ENCODE measurements at regions not wholly inside any gene's neighbourhood (a gene's known extent, or its start where the extent isn't known, plus 50 kb on each side); places are given as distances from the start of the nearest gene placed in this dataset.

DNA sequence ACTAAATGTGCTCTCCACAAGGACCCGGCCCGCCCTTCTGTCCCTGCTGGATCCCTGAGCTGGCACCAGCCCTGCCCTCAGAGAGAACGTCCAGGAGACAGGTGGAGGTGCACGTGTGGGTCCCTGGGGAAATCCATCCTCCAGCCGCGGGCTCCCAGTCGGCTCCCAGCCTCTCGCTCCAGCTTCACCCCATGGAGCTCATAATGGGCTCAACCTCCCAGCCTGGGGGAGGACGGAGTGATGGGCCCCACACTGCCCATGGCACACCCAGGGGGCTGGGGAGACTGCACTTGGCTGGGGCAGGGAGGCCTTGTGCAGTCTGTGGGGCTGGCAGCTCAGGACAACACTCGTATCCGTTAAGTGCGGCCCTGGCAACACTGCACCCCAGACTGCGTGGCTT, 250.5 kb downstream of the TMEM121 start:
- no peak for DNase-seq (ENCODE audit: low read depth)

DNA sequence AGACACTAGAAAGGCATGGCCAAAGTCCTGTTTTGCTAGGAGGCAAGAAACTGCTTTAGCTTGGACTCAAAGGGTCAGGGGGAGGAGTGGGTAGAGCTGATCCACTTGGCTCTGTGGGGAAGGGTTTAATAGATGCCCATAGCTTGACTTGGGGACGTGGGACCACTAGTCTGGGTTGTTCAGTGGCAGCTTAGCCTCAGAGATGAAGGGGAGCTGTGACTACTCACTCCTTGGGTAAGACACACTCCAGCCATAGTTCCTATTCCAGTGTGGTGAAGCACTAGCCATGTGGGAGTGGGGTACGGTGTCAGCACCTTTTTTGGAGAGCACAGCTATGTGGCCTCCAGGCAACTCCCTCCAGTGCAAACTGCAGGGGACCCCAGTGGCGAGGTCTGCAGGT, 257.3 kb downstream of the TMEM121 start:
- no peak for DNase-seq (ENCODE audit: low read depth)

DNA sequence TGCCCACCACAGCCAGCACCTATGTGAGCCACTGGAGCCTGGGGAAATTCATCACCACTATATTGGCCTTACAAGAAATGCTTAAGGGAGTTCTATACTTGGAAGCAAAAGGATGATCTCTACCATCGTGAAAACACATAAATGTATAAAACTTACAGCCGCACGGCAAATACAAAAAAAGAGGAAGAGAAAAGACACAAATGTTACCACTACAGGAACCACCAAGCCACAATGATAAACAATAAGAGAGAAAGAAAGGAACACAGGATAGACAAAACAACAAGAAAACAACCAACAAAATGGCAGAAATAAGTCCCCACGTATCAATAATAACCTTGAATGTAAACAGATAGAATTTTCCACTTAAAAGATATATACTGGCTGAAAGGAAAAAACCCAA, 267.5 kb downstream of the TMEM121 start:
- no peak for DNase-seq (ENCODE audit: low read depth)

DNA sequence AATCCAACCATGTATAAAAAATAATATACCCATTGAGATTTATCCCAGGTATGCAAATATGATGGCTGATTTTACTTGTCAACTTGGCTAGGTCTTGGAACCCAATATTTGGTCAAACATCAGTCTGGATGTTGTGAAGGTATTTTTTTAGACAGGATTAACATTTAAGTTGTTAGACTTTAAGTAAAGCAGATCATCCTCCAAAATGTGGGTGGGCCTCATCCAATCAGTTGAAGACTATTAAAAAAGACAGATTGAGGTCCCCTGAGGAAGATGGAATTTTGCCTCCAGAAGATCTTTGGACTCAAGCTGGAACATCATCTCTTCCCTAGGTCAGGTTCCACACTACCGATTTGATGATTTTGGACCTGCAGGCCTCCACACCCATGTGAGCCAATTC, 271.2 kb downstream of the TMEM121 start:
- DNase-seq (ENCODE audit: low read depth) = no peak

DNA sequence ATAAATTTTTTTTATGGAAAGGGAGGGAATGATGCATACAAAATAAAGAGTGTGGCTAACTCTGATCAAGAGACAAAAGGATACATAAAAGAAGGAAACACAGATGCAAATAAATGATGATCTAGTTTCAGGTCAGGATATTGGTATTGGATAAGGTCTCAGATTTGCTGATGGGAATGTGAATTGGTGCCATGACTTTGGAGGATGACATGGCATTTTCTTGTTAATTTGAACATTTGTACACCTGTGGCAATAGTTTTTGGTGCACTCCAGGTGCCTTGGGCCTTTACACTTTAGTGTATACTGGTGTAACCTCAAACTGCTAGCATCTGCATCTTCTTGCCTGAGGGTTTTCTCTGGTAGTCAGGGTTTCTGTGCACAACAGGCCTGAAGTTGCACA, 279.3 kb downstream of the TMEM121 start:
- no peak for DNase-seq (ENCODE audit: low read depth)

DNA sequence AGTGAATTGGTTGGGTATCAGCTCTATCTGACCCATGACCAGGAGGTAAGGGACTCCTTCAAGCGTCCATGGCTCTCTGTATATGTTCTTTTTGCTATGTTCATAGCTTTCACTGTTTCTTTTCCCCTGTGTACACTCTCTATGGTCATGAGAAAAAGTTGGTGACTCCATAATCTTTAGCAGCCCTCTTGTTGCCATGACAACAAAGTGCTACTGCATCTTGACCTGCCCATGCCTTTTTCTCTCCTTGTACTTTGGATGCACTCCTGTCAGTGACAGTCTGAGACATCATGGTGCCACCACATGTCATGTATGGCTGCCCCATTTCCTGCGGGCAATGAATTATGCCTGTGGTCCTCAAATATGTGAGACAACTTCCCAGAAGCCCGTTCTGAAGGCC, 280.2 kb downstream of the TMEM121 start:
- no peak for DNase-seq (ENCODE audit: low read depth)

DNA sequence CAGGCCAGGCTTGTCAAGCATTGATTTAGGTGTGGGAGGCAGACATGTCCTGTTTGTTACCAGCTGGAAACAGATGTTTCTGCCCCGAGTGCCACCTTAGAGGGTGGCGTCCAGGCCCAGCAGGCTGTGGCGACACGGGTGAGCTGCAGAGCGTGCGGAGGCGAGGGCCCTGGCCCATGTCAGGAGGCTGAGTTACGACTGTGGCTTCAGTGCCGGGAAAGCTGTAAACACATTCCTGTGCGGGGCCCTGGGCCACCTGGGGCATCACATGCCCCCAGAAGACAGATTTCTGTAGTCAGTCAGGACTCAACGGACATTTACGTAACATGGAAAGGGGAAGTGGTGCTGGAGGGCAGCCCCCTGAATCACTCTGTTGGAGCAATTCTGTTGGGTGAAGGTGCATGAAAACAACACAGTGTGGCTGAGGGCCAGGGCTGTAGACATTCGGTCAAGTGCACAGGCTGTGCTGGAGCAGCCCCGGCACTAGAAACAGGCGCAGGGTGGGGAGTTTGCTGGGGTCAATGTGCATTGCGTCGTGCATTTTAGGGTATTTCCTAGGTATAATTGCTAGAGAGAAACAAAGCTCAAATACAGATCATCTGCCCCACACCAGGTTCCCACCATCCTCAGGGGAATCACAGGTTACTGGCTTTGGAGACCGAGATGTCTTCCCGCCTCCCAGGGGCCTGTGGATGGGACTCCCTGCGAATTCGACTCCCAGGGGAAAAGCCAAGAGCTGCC, 291.8 kb downstream of the TMEM121 start:
- no peak for DNase-seq (ENCODE audit: low read depth)

DNA sequence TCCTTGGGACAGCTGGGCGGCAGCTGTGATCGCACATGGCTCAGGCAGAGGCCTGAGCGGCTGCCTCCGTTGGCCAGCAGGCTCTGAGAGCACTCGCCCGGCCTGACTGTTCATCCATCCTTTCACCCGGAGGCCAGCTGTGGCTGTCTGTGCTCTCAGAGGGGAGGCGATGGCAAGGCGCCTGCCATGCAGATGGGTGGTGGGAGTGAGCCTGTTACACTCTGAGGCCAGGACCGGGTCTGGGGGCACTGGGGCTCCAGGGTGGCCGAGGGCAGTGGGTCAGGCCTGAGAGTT, 292.3 kb downstream of the TMEM121 start:
- no peak for DNase-seq (ENCODE audit: low read depth)

DNA sequence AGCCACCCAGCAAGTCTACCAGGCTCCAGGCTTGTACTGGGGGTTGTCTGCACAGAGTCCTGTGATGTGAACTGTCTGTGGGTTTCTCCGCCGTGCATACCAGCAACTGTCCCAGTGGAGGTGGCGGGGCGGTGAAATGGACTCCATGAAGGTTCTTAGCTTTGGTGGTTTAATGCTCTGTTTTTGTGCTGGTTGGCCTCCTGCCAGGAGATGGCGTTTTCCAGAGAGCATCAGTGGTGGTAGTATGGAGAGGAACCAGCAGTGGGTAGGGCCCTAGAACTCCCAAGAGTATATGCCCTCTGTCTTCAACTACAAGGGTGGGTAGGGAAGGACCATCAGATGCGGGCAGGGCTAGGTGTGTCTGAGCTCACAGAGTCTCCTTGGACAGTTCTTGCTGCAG, 303.8 kb downstream of the TMEM121 start:
- no peak for DNase-seq (ENCODE audit: low read depth)

DNA sequence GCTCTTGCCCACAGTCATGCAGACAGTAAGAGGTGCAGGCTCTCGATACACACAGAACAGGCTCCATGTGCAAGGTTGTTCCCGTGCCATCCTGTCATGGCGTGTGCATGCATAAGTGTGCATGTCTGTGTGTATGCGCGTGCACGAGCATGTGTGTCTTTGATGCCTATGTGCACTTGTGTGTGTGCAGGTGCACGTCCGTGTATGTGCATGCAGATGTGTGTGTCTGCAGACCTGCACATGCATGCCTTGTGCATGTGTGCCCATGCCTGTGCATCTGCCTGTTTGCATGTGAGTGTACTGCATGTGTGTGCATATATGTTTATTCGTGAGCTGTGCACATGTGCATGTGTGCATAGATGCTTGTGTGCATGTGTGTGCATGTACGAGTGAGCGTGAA, 309.8 kb downstream of the TMEM121 start:
- DNase-seq (ENCODE audit: low read depth) = no peak

DNA sequence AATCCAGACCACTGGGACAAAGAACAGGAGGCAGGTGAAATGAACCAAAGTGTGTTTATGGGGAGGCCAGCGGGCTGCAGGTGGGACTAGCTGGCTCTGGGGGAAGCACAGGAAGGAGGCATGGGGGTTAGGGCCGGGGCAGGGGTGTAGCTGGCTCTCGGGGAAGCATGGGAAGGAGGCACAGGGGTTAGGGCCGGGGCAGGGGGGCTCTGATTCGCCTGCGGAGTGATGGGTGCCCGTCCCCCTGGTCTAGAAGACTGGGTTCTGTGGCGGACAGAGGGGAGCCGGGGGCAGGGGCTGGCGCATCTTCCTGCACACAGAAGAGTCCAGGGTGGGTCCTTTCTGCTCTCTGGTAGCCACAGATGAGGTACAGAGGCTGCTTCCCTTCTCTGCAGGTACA, 310.3 kb downstream of the TMEM121 start:
- no peak for DNase-seq (ENCODE audit: low read depth)

DNA sequence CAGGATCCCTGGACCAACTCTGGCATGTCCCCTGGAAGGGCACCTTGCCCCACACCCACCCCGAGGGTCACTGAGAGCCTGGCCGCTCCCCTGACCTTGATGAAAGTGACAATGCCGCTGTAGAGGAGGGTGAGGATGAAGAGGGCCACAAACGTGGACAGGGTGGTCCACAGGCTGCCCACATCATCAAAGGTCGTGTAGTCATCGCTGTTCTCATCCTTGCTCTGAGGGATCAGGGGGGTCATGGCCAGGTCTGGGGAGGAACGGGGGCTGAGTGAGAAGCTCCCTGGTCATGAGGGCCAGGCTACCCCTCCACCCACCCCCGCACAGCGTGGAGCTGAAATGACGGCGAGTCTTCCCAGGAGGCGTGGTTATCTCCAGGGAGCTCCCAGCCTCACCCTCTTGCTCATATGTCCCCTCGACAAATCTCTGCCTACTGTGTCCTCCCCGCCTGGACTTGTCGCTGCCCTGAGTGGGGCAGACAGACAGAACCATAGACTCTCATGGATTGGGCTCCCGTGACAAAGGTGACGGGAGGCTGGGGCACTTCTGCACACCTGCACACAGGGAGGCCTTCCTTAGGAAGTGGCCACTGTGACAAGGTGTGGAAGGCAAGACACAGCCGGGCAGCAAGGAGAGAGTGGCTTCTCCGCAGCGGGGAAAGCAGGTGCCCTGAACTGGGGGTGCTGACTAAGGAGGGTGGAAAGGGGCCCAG, 311.1 kb downstream of the TMEM121 start:
- no peak for DNase-seq (ENCODE audit: low read depth)

DNA sequence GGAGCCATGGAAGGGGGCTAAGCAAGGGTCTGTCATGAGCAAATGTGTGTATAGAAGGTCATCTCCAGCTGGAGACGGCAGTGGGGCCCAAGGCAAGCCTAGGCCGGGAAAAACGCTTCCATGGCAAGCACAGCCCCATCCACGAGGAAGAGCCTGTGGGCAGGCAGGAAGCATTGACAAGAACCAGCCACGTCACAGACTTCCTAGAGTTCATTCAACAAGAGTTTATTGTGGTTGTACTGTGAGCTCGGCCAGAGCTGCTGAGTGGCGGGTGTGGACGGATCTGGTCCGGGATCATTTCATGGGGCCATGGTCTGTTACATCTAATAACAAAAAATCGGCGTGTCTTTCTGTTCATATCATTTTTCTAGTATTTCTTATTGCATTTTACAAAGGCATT, 311.7 kb downstream of the TMEM121 start:
- DNase-seq (ENCODE audit: low read depth) = no peak

DNA sequence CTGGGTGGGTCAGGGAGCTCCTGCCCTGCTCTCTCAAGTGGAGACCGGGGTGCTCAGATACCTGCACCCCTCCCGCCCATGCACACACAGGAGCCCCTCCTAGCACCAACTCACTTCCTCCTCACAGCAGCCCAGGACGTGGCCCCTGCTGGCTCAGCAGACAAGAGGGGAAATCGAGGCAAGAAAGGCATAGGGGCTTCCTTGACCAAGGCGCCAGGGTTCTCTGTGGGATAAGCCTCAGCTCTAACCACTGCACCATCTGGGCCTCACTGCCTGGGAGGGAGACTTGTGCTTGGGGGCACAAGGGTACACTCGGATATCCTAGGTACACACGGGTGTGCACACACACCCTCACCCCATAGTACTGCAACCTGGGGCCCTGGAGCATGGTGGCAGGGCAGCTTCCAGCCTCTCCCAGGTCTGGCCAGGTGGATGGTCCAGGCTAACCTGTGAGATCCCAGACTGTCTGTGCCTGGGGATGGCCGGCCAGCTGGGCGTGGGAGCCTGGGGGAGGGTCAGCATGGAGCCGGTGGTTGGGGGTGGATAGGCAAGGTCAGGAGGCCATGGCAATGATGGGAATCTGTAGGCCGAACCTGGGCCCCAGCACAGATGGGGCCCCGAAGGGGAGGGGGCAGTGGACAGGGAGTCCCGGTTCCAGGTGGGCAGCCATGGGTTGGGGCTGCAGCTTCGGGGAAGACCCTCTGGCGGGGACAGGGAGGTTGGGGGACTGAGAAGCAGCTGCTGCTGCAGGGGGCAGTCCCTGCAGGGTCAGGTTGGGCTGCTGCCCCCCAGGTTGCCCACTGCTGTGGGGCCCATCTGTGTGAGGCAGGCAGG, 312.4 kb downstream of the TMEM121 start:
- DNase-seq (ENCODE audit: low read depth) = no peak

DNA sequence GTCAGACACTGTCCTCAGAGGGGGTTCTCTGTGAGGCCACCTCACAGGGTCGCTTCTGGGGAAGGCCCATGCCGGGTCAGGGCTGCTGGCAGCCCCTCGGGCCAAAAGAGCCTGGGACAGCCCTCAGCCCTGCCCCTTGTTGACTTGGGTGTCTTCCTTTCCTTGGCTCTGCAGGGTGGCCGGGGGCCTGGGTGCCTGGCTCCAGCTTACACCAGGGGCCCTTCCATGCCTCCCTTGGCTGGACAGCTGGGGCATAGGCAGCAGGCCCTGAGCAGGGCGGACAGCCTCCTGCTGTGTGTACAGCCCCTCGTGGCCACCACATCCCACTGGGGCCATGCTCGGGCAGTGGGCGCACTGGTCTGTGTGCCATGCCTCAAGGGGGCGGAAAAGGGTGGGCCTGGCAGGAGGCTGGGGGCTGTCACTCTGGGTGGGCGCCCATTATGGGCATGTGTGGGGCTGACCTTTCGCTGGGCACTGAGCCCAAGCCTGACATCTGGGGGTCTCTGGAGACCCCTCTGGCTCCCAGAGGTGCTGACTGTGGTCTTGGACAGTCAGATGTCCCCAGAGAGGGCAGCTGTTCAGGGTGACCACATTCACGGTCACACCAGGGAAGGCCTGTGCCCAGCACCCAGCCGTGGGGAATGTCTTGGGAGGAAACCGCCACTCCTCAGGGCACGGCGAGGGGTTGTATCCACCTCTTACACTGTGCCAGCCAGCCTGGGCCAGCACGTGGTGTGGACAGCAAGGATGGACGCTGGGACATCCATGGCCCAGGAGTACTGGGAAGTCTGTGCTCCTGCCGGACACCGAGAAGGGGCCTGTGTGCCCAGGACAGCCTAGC, 313.3 kb downstream of the TMEM121 start:
- no peak for DNase-seq (ENCODE audit: low read depth)

DNA sequence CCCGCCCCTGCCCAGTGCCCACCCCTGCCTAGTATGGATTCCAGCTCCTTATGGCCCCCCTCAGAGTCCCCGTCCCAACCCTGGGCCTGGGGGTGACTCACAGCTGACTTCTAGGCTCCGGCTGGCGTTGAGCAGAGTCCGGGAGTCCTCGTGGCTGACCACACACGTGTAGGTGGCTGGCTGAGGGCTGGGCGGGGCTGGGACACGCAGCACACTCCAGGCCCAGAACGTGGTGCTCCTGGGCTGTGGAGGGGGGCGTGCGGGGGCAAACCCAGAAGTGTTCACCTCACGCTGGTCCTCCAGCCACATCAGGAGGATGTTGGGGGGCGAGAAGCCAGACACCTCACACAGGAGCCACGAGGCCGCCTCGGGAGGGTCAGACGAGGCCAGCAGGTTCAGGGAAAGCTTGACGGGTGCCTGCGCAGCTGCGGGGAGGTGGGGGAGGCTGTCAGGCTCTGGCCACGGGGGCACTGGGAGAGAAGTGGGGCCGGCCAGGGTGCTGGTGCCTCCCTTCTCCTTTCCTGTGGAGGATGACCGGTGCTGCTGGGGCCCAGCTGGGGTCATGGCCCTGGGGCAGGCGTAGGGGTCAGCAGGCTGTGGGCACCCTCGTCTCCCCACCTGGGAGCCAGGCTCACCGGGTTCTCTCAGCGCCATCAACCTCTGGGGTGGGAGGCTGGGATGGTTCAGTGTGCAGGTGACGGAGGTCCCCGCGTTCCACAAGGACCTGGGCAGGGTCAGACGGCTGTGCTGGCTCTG, 314.1 kb downstream of the TMEM121 start:
- no peak for DNase-seq (ENCODE audit: low read depth)

DNA sequence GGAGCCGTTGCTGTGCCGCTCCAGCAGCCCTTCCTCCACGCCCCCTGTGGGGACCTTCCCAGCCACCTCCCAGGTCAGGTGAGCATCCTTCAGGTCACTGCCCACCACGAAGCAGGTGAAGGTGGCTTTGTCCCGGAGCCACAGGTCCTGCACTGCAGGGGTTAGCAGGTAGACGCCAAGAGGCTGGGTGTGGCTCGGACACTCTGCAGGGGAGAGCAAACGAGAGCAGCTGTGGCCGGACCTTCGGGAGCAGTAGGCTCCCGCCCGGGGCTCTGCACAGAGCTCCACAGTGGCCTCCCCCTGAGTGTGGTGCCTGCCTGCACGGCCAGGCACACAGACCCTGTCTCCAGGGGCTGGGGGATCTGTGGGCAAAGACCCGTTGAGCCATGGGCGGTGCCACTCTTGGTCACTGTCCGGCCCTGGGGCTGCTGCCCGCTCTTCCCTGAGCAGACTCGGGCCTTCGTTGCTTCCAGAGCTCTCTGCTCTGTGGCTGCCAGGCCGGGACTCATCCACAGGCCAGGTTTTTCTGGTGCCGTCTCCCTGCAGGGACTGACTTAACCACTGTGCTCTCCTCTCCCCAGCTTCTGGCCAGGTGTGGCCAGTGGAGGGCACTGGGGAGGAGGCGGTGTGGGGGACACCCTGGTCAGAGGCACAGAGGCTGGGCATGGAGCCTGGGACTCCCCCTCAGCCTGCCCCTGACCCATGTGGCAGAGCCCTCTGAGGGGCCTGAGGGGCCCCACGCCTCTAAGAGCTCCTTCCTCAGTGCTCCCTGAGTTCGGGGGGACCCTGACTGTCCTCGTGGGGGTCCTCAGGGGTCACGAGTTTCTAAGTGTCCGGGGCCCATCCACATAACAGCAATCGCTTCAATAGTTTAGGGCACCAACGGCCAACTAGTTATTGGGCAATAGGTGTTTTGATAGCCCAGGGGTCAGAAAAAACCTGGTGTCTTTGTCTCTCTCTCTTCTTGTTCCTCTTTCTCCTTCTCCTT, 314.9 kb downstream of the TMEM121 start:
- no peak for DNase-seq (ENCODE audit: low read depth)

DNA sequence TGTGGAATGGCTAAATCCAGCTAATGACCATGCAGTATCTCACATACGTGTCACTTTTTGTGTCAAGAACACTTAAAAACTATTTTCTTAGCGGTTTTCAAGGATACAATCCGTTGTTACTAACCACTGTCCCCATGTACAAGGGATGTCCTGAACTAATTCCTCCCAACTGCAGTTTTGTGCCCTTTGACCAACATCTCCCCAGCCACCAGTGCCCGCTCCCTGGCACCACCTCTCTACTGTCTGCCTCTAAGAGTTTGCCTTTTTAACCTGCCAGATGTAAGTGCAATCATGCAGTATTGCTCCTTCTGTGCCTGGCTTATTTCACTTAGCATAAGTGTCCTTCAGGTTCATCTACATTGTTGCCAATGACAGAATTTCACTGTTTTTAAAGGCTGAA, 315.7 kb downstream of the TMEM121 start:
- no peak for DNase-seq (ENCODE audit: low read depth)

DNA sequence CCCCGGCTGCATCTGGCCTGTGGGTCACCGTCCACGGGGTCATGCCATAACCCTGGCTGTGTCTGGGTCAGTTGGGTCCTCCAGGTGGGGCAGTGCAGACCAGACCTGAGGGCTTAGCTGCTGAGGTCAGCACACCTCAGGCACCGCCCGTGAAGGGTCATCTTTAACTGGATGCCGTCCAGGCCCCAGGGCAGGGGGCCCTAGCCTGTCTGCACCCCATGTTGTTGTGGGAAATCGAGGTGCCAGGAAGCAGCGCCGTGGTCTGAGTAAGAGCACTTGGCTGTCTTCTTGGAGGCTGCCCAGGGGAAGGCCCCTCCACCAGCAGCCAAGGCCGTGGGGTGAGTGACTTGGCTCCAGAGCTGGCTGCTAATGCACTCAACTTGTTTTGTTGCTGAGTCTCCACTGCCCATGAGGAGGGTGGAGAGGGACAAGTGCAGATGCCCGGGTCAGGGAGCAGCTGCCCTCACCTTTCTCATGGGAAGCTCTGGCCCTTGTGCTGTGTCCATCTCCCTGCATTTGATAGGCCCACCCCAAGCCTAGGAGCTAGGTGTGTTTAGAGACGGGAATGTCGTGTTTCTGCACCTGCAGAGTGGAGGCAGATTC, 317.2 kb downstream of the TMEM121 start:
- no peak for DNase-seq (ENCODE audit: low read depth)
